Suppressor macrophage treated with lipopolysaccharide for 4 hours (primary cell): ENCODE measurements at regions not wholly inside any gene's neighbourhood (a gene's known extent, or its start where the extent isn't known, plus 50 kb on each side); places are given as distances from the start of the nearest gene placed in this dataset.
A peak's percentile ranks its signal among the peaks of the same experiment; 100 is the strongest.

Experiments
- DNase-seq: peaks from one replicate; pipeline ENCODE4 v3.0.0-alpha.2; 2020

DNA sequence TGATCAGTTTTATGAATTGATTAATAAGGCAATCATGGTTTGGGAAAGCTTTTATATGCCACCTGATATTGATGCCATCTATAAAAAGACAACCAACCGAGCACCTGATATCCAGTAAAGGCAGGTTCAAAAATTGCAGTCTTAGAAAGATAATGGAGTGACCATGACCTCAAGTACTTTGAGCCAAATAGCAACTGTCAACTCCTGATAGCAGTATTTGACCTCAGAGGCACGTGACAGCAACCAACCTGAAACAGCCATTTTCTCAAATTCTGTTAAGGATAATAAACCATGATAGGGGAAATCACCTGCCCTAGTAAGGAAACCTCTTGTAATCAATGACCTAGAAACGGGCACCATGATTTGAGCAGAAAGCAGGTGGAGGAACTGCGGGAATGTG, 77.1 kb upstream of the NFE2L3 start:
- no peak for DNase-seq

DNA sequence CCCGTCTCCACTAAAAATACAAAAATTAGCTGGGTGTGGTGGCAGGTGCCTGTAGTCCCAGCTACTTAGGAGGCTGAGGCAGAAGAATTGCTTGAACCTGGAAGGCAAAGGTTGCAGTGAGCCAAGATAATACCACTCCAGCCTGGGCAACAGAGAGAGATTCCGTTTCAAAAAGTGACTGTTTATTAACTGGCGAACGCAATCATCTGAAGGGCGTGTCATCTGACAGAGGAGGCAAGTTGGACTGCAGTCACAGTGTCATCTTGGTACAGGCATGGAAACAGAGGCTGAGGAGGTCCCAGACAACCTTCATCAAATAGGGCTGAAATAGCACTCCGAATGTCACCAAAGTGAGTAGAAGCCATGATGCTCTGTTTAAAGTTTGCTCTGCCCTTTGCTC, 75.3 kb upstream of the NFE2L3 start:
- DNase-seq, result no peak

DNA sequence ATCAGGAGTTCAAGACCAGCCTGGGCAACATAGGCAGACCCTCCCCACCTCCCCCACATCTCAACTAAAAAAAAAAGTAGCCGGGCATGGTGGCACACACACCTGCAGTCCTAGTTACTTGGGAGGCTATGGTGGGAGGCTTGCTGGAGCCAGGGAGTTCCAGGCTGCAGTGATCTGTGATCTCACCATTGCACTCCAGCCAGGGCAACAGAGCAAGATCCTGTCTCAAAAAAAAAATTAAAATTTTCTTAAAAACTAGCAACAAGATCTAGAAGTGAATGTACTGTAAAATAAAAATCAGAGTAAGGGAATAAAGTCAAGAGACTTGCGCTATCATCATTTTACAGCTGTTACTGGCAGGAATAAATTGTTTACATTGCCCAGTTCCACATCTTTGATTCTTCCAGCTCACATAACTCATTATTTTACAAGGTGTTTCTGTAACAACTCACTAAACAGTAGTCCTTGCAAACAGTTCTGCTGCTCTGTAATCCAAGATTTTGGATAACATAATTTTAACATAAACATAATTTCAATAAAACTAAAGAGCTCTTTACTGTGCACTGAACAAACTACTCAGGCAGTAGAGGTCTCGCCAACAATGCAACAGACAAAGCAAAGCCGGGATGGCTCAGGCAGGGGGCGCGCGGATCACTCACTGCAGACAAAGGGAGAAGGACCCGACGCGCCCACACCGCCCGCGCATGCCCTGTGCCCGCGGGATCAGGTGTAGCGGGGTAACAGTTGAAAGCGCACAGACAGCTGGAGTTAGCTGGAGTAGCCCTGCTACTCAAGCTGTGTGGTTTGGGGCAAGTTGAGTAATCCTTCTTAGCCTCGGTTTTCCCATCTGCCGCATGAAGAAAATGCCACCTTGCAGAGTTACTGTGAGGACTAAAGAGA, 73.3 kb upstream of the NFE2L3 start:
- peak; percentile 59 for DNase-seq

DNA sequence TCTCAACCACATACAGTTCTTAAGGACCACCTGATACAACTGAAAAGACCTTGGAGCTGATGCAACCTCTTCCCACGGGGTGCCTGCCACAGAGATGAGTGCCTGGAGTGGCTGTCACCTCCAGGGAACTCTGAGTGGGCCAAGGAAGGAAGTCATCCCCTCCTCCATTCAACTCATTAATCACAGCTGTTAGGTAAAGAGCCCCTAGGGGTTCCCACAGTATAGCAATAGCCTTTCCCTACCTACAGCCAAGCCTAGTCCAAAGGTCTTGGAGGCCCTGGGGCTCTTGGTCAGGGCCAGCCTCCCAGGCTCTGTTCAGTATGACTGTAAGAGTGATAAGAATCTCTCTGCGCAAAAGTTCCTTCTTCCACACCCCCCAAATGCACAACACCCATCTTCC, 70.4 kb upstream of the NFE2L3 start:
- no peak for DNase-seq

DNA sequence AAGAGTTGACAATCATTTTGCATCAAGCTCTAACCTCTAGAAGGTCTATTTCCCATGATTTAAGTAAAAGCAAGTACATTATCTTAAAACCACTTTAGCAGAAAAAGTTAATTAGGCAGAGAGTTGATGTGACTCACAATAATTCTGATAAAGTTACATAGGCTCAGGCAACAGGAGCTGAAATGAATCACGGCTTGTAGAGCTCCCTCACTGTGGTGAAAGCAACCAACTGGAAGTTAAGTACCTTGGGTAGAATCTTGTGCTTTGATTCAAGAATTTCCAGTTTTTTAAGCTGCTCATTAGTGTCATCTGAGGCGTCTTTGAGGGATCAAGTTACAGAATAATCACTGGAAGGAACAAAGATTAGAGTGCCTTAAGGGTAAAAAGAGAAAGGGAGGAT, 68.9 kb upstream of the NFE2L3 start:
- no peak for DNase-seq

DNA sequence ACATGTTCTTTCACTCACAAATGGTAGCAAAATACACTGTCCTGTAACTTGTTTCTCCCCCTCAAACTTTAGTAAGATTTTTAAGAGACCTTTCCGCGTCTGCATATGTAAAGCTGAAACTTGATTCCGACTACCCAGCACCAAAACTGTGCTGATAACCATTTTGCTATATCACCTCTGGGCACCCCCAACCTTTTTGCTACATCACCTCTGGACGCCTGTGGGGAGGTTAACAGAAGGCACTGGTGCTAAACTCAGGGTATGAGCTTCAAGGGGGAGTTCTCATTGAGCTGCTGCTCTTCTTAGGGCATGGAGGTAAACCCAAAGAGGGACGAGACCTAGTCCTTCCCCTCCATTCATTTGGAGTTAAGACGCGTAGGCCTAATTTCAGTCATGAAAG, 67.6 kb upstream of the NFE2L3 start:
- no peak for DNase-seq

DNA sequence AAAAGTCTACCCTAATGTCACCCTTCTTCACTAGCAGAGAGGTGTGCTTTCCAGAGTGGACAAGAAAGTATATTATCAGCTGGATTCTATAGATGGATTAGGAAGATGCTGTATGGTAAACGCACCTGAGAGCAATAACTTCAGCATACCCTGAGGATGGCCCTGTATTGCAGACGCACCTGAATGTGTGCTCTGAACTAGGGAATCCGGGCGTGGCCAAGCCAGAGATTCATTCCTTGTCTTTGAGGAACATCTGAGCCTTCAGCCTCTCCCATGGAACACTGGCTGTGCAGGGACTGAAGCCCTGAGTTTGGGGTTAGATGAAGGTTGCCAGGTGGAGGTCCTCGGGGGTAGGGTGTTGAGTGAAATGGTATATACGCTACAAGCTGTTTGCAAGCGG, 66.2 kb upstream of the NFE2L3 start:
- no peak for DNase-seq

DNA sequence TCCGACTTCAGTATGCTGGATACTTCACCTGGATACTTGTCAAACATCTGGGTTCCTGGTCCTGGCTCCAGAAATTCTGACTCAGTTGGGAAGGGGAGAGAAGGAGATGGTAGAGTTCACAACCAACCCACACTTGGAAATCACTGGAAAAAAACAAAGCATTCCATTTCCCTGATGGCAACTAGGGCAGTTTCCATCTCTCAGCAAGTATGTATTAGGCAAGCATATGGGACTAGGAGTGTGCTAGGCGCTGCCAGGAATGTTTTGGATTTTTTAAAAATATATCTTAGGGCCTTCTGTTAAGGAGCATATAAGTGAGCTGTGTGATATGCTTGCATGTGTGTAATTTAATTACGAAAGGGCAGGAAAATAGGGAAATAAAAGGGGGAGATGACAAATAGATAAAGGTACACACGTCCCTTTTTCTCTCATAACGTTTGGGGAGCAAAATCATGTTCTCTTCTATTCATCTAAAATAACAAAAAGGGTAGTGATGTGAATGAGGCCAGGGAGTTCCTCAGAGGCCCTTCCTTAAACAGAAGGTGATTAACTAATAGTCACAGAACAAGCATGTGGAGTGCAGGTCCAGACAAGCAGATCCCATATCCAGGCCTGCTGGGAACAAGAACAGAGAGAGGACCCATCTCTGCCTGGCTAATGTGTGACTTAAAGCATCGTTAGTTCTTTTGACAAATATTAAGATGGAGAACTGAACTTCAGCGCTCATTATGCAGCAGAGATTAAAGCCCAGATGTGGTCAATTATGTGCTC, 64.5 kb upstream of the NFE2L3 start:
- DNase-seq, result no peak

DNA sequence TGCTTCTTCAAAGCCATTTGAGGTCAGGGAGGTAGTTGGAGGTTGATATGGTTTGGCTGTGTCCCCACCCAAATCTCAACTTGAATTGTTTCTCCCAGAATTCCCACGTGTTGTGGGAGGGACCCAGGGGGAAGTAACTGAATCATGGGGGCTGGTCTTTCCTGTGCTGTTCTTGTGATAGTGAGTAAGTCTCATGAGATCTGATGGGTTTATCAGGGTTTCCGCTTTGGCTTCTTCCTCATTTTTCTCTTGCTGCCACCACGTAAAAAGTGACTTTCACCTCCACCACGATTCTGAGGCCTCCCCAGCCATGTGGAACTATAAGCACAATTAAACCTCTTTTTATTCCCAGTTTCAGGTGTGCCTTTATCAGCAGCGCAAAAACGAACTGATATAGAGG, 62.5 kb upstream of the NFE2L3 start:
- peak; percentile 56 for DNase-seq

DNA sequence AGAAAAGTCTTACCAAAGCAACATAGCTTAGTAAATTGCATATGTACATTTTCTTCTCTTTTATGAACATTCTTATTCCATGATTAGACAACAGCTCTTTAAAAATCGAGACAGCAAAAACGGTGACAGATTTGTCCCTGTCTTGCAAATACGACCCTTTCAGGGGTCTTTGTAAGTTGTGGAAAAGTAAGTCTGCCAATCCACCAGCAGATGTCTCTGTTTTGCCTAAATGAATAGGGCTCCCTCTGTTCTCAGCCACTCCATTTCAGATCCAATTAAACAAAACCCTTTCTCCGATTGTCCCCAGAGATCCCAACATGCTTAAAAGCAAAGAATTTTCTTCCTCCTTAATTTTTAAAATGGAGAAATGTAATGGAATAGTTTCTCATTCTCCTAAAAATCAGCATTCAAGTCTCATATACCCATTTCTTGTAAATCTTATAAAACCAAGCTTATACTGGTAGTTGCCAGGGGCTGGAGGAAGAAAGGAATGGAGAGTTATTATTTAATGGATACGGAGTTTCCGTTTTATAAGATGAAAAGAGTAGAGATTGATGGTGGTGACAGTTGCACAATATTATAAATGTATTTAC, 61.0 kb upstream of the NFE2L3 start:
- peak; percentile 64 for DNase-seq

DNA sequence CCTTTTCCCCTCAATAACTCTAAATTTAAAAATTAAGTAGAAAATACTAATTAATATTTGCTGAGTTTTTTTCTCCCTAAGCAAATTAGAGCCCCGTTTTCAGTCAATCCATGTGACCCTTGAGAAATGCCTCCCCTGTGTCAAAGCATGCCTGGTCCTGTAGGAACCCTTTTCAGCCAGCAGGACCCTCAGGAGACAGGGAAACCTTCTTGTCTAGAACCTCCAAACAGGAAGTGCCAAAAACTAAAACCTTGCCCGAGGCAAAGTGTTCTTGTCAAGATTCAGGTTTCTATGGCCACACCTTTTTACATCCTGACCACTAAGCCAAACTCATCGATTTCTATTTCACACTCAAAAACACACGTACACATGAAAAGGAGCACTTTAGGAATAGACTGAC, 60.1 kb upstream of the NFE2L3 start:
- DNase-seq, result peak; percentile 11

DNA sequence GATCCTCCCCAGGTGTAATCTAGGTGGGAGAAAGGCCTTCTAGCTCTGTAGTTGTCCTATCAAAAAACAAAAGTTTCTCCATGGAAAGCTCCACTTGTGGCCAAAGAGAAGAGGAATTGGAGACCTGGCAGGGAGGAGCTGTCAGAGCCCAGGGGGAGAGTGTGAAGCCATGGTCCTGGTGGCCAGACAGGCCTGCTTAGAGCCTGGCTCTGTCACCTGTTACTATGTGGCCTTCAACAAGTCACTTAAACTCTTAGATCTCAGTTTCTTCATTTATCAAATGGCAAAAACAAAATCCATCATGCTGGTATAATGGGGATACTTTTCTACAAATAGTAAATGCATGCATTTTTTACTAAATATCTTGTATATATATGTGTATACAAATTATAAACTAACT, 59.0 kb upstream of the NFE2L3 start:
- DNase-seq, result no peak

DNA sequence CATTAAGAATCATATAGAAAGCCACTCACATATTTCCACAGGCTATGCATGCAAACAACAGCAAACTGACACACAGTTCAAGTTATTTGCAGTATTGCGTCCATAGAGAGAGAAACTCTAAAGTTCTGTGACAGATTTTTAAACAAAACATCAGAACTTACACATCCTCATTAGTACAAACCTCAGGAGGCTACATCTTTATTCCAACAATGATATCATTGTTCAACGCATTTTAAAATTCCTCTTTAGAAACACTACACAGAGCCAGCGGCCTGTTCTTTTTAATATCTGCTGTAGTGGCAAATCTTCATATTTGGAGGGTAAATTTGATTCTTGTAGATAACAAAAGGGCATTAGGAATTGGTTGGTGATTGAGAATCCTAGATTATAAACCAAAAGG, 55.9 kb upstream of the NFE2L3 start:
- DNase-seq, result no peak

DNA sequence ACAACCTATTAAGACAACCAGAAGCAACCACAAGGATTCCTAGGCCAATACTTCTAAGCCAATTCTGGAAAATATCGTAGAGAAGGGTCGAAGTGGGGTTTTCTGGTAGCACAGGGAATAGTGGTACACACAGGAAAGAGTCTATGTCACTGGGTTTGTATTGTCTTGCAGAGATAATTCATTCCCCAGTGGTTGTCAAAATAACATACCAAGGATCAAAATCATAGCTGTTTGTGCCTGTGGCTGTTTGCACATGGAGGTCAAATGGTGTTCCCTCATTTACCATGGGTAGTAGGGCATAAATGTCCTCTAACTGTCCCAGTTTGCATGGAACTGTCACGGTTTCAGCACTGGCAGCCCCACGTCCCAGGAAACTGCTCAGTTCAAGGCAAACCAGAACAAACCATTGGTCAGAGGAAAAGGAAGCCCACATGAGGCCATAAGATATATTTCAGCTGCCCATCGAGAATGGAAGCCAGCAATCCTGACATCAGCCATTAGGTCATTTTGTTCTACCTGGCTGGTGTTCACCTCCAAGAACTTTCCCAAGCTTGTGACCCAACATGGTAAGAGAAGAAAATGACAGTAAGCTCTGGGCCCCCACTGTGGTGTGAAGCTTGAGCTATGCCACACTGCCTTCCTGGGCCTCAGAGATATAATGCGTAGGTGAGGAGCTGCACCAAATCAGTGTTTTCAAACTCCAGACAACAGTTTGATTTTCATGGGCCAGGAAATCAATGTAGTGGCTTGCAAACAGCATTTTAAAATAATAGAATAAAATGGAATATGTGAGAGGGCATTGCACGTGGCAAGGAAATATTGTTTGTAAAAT, 53.9 kb upstream of the NFE2L3 start:
- no peak for DNase-seq

DNA sequence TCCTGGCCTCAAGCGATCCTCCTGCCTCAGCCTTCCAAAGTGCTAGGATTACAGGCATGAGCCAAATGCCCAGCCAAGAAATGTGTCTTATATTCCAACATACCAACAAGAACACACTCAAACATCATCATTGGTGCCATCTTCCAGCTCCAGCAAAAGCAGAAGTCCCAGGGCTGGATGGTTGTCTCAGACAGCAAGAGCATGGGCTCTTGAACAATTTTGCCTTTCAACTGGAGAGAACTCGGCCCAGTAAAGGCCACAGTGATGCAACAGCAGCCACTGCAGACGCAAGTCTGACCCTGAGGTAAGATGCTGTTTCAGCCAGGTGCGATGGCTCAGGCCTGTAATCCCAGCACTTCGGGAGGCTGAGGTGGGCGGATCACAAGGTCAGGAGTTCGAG, 52.8 kb upstream of the NFE2L3 start:
- DNase-seq, result peak; percentile 38

DNA sequence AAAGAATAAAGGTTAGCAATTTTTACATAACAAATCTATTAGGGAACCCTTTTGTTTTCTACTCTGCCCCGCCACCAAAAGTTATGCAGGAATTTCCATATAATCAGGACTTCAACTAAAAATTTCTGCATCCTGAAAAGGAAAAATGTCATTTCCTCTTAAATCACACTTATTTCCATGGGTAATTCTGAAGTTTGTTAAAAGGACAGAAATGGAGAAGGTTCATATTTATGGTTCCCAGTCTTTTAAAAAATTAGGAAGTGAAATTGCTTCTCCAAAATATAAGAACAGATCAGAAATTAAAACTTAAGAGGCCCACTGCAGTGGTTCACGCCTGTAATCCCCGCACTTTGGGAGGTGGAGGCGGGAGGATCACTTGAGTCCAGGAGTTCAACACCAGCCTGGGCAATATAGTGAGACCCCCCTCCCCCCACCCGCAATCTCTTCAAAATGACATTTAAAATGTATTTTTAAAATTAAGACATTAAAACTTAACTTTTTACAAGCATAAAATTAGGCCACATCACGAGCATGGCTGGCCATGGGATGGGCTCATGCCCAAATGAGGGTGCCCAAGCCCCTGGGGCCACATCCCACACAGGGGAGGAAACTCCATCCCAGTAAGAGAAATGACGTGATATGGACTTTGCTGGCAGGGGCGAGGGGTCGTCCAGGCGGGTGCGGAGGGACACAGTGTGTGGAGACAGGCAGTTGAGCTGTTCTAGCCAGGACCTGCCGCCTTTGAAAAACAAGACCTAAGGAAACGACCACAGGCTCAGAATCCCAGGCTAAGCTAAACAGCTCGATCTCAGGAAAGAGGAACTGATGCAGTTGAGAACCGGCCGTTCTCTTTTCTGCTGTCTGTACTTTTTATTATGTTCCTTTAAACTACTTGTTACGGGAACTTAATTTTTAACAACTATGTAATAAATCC, 51.3 kb upstream of the NFE2L3 start:
- peak; percentile 81 for DNase-seq

DNA sequence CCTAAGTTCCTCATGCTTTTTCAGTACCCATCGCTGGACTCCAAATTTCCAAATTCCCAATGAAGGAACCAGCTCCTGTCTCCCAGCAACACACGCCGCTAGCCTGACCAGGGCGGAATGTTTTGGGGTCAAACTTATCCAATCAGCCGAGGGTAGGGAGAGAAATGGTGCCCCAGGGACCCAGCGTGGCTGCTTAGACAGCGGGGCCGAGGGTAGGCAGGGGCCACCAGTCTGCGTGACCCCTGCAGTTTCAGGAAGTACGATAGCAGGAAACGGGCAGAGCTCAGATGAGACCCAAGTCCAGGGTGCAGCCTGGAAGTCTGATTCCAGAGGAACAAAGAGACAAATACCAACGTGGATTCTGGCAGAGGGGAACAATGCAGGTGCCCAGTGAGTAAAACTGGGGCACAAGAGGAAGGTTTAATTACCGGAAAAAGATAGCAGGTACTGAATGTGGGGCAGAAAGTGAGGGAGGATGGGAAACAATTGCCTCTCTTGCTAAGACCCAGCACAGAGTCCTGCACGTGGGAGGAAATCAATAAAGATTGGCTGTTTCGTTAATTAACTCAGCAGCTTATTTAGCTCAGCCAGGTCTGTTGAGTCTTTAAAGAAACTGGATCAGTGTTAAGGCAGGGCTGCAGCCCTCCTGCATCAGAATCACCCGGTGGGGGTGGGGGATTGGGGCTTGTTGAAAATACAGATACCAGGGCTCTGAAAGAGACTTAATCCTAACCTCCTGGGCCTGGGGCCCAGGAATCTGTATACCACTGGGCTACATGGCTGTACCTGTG, 50.4 kb upstream of the NFE2L3 start:
- peak; percentile 61 for DNase-seq

DNA sequence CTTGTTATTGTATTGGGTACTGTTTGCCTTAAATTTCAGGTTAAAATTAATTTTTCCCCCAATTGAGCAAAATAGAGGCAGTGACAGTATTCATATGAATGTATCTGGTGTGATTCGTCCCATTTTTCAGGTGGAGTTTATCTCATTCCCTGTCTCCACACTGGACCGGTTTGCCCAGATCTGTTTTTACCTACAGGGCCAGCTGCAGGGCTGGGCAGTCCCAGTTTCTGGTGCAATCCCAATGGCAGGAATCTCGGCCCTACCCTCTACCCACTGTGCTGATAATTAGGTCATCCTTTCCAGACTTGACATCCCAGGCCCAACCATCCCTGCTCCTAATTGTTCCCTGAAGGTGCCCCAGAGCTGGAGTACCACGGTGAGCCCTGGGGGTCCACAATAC, 49.8 kb upstream of the NFE2L3 start:
- no peak for DNase-seq
